Erythroblast (primary cell): ENCODE measurements at regions not wholly inside any gene's neighbourhood (a gene's known extent, or its start where the extent isn't known, plus 50 kb on each side); places are given as distances from the start of the nearest gene placed in this dataset.

ENCODE experiments used
- GATA1 ChIP-seq: IDR thresholded peaks from 2 replicates; pipeline ENCODE4 v1.6.1; 2011; ENCODE audit warnings: low read depth, mild to moderate bottlenecking, control low read depth, low read length, moderate library complexity
- POLR2A ChIP-seq: IDR thresholded peaks from 2 replicates; pipeline ENCODE4 v1.6.1; 2011; ENCODE audit warnings: mild to moderate bottlenecking, low read length

DNA sequence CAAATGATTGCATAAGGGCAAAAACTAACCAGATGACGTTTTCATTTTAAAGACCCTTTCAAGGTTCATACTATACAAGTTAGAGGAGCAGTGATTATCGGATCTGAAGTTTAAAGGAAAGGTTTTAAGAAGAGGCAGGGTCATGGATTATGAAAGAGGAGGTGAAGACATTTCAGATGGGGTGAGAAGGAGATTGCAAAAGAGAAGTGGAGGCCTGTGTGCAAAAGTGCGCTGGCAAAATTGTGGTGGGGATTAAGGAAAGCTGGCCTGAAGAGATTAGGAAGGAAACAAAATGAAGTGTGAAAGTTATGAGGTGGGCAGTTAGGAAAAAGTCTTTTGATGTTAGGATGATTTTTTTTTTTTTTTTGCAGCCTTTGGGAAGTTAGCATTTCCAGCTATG lies 935.7 kb upstream of the FAM98A start:
- no peak for TF ChIP-seq POLR2A
- no peak for TF ChIP-seq GATA1
